Motor neuron (in vitro differentiated cells): ENCODE measurements at regions not wholly inside any gene's neighbourhood (a gene's known extent, or its start where the extent isn't known, plus 50 kb on each side); places are given as distances from the start of the nearest gene placed in this dataset.
A peak's percentile ranks its signal among the peaks of the same experiment; 100 is the strongest.
"Not testable (repeated sequence)": the region's sequence is repeated elsewhere in the genome, so short reads cannot be mapped to it uniquely, and the experiment has no call there.

Experiments used
- ATAC-seq, 8 experiments: fragments of 200-7000 bp; cut with Tn5 transposase; replicated peaks in 6 of 8; 2 replicates each; pipeline ENCODE4 v1.8.0; 2021; ENCODE audit warnings: mild to moderate bottlenecking in 8 of 8, moderate library complexity in 8 of 8
- H3K27ac ChIP-seq, 2 donors: fragments of 250-450 bp; sonication (Bioruptor Pico); 2 replicates each; pipeline ENCODE4 v1.9.0; 2021; ENCODE audit warnings: antibody characterized with exemption in 2 of 2, mild to moderate bottlenecking in 2 of 2, moderate library complexity in 1 of 2
- H3K4me1 ChIP-seq, 2 donors: fragments of 250-450 bp; sonication (Bioruptor Pico); replicated peaks in 1 of 2; 2 replicates each; pipeline ENCODE4 v1.6.1; 2021; ENCODE audit warnings: antibody characterized with exemption in 2 of 2, mild to moderate bottlenecking in 2 of 2, moderate library complexity in 1 of 2
- H3K4me3 ChIP-seq, 5 donors: fragments of 250-450 bp; sonication (Bioruptor Pico); 2 replicates each; pipeline ENCODE4 v1.9.0; 2021; ENCODE audit warnings: antibody characterized with exemption in 5 of 5, mild to moderate bottlenecking in 5 of 5, moderate library complexity in 4 of 5
- WGBS, 10 experiments: fragments of 450-650 bp; shearing (Covaris generic); methylation state at CpG; one replicate each; pipeline ENCODE4 v1.0.0; 2022; 5-methylcytosine and 5-hydroxymethylcytosine counted together
- in situ Hi-C, 9 experiments: fragments of 400-800 bp; cut with MboI; loops; one replicate each; pipeline ENCODE4 v1.15.0; 2021; ENCODE audit warnings: low sequenced_read_pairs in 9 of 9, low pct_unique_long_range_greater_than_20kb in 2 of 9; ENCODE audit not compliant: unreplicated experiment in 9 of 9

DNA sequence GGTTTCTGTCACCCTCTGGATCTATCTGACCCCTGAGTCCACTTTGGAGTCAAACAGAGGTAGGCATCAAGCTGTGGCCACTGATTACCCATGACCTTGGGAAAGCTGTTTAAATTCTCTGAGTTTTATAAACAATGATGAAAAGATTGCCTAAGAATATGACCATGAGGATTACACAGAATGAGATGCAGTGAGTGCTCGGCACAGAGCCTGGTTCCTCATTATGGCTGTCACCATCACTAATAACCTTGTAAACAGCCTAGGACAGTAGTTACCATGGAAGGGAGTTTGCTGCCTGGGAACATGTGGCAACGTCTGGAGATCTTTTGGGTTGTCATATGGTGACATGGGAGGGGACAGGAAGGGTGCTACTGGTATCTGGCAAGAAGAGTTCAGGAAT is 248.3 kb upstream of the KAZN start:
- 0 to 93% (median 69%) methylated on average over 1 to 2 of the region's 2 CpGs; no CpG with 5 or more reads in 3 of the 10 experiments for WGBS, 10 experiments

DNA sequence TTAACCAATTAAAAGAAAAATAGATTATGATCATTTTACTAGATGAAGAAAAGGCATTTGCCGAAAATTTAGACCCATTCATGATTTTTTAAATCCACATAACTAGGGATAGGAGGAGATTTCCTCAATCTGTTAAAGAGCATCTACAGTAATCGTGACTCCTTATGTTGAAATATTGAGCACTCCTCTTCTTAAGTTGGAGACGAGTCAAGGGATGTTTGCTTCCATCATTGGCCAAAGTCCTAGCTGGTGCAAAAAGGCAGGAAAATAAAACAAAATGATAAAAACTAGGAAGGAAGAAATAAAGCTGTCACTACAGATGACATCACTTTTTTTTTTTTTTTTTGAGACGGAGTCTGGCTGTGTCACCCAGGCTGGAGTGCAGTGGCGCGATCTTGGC is 245.6 kb upstream of the KAZN start:
- WGBS, 10 experiments: 20 to 92% (median 85%) methylated on average over 1 to 4 of the region's 6 CpGs
- Histone ChIP-seq H3K4me1 (no peaks in the 10 kb centered on the region), H3K4me3 (no peak overlapping the region), H3K27ac (no peak overlapping the region)
- no peak for ATAC-seq
- in situ Hi-C loops: loop anchor here in 1 of 9 experiments (25.0 kb wide), 2 partner anchors 241 to 366 kb away; no protein-coding TSS in a partner anchor

More for the DNA sequence above, 248.3 kb upstream of the KAZN start:
- H3K4me1 ChIP-seq: peaks cover 0 to 2% of the 10 kb centered on the region in 2 donors
- in situ Hi-C loops: loop anchor here in 1 of 9 experiments (25.0 kb wide), 2 partner anchors 238 to 363 kb away; no protein-coding TSS in a partner anchor
- peak in 1 of 8 experiments; percentile 35 for ATAC-seq
- no peak overlapping the region for H3K27ac ChIP-seq
- no peak overlapping the region for H3K4me3 ChIP-seq

DNA sequence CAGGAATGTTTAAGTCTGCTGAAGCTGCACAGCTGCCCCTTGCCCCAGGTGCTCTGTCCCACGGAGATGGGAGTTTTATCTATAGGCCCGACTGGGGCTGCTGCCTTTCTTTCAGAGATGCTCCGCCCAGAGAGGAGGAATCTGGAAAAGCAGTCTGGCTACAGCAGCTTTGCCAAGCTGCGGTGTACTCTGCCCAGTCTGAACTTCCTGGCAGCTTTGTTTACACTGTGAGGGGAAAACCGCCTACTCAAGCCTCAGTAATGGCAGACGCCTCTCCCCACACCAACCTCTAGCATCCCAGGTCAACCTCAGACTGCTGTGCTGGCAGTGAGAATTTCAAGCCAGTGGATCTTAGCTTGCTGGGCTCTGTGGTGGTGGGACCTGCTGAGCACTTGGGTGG is 237.5 kb upstream of the KAZN start:
- ATAC-seq, H3K4me1 ChIP-seq, H3K4me3 ChIP-seq, H3K27ac ChIP-seq: not testable (repeated sequence)
- in situ Hi-C loops: loop anchor here in 1 of 9 experiments (25.0 kb wide), 2 partner anchors 249 to 374 kb away; no protein-coding TSS in a partner anchor
- 20 to 82% (median 53%) methylated on average over 1 to 4 of the region's 6 CpGs; no CpG with 5 or more reads in 6 of the 10 experiments for WGBS, 10 experiments

DNA sequence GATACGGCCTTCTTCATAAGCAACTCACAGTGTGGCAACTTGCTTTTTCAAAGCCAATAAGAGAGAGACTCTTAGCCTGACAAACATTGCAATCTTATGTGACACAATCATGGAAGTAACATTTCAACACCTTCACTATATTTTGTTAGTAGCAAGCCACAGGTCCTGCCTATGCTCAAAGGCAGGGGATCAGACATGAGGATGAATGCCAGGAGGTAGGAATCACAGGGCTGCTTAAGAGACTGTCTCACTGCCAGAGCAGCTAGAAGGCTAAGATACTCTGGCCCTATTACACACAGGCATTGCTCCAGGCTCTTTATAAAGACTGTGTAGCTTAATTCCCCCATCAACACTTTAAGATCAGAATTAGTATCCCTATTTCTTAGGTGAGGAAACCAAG is 236.2 kb upstream of the KAZN start:
- H3K4me3 ChIP-seq: no peak overlapping the region
- in situ Hi-C loops: loop anchor here in 1 of 9 experiments (25.0 kb wide), 2 partner anchors 250 to 375 kb away; no protein-coding TSS in a partner anchor
- ATAC-seq: no peak
- 43 to 100% (median 90%) methylated on average over 1 of the region's 1 CpG; no CpG with 5 or more reads in 4 of the 10 experiments for WGBS, 10 experiments
- H3K4me1 ChIP-seq: peaks cover 0 to 6% of the 10 kb centered on the region in 2 donors
- no peak overlapping the region for H3K27ac ChIP-seq

DNA sequence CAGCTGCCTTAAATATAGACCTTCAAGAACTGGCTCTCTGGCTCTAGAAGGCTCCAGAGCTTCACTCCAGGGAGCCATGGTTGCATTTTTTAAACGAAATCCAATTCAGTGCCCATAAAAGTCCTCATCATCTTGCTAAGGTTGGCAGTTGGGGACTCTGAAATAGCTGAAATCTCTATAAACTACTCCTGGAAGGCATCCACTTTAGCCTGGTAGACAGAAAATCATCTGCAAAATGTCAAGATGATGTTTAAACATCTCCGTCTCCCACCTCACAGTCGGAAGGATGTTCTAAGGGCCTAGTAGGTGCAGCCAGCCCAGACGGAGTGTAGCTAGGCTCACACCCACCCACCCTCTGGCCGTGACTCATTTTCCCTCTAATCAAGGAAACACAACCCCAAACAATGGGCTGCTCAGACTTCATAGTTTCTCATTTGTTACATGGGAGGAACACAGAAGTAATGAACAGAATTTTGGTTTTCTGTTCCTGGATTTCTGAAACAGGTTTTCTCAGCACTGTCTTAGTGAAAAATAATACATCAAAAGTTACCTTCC is 235.4 kb upstream of the KAZN start:
- 14 to 100% (median 74%) methylated on average over 1 to 5 of the region's 5 CpGs; no CpG with 5 or more reads in 3 of the 10 experiments for WGBS, 10 experiments
- Histone ChIP-seq H3K4me1 (peaks cover 0 to 6% of the 10 kb centered on the region in 2 donors), H3K27ac (no peak overlapping the region), H3K4me3 (no peak overlapping the region)
- in situ Hi-C loops: loop anchor here in 1 of 9 experiments (25.0 kb wide), 2 partner anchors 251 to 376 kb away; no protein-coding TSS in a partner anchor
- no peak for ATAC-seq

DNA sequence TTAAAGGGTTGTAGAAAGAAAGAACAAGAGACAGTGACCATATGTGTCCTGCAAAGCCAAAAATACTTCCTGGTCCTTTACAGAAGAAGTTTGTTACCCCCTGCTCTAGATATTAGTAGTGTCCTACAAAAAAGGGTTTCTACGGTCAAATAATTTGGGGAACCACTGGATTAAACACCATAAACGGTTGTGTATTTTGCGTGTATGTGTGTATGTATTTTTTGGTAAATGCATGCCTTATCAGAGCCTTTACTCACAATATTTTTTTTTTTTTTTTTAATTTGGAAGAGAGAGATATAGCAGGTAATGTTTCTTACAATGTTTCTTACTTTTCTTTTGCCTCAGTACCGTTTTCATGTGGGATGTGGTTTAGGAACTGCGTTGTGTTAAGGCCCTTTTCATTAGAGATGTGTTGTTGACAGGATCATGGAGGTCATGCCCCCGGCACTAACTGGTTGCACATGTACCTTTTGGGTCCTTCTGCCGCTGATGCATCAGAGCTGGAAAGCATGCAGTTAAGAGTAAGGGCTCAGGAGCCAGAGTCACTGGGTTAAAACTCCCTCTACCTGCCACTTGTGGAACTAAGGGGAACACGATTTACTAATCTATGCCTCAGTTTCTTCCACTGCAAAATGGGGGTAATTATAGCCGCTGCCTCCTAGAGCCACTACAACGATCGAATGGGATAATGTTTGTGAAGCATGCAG is 234.6 kb upstream of the KAZN start:
- 30 to 87% (median 73%) methylated on average over 4 to 11 of the region's 11 CpGs; no CpG with 5 or more reads in 1 of the 10 experiments for WGBS, 10 experiments
- in situ Hi-C loops: loop anchor here in 1 of 9 experiments (25.0 kb wide), 2 partner anchors 252 to 377 kb away; no protein-coding TSS in a partner anchor
- no peak for ATAC-seq

DNA sequence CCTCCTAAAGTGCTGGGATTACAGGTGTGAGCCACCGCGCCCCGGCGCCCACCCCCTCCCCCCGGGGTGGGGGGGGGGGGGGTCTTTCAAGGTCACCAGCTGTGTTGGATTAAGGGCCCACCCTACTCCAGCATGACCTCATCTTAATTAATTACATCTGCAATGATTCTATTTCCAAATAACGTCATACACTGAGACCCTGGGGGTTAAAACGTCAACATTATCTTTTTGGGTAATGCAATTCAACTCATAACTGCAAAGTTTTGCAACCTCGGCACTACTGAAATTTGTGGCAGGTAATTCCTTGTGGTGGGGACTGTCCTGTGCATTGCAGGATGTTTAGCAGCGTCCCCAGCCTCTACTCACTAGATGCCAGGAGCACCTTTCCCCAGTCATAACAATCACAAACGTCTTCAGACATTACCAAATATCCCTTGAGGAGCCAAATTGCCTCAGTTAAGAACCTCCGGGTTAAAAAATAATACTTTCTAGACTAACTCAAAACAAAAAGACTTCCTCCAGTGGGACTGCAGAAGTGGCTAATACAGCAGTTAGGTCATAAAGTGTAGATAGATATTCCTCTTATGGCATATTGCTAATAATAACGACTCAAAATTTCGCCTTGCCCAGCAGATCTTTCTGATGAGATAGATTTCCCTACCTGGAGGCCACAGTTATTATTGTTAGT is 233.0 kb upstream of the KAZN start:
- H3K4me1 ChIP-seq: peaks cover 16 to 26% of the 10 kb centered on the region in 2 donors
- H3K27ac ChIP-seq: no peak overlapping the region
- no peak overlapping the region for H3K4me3 ChIP-seq
- WGBS, 10 experiments: 0 to 100% (median 81%) methylated on average over 1 to 8 of the region's 13 CpGs; no CpG with 5 or more reads in 1 of the 10 experiments
- ATAC-seq: no peak
- in situ Hi-C loops: loop anchor here in 1 of 9 experiments (25.0 kb wide), 2 partner anchors 253 to 378 kb away; no protein-coding TSS in a partner anchor

More for the DNA sequence above, 234.6 kb upstream of the KAZN start:
- H3K4me1 ChIP-seq: peaks cover 4 to 12% of the 10 kb centered on the region in 2 donors
- H3K27ac ChIP-seq: no peak overlapping the region
- H3K4me3 ChIP-seq: no peak overlapping the region

DNA sequence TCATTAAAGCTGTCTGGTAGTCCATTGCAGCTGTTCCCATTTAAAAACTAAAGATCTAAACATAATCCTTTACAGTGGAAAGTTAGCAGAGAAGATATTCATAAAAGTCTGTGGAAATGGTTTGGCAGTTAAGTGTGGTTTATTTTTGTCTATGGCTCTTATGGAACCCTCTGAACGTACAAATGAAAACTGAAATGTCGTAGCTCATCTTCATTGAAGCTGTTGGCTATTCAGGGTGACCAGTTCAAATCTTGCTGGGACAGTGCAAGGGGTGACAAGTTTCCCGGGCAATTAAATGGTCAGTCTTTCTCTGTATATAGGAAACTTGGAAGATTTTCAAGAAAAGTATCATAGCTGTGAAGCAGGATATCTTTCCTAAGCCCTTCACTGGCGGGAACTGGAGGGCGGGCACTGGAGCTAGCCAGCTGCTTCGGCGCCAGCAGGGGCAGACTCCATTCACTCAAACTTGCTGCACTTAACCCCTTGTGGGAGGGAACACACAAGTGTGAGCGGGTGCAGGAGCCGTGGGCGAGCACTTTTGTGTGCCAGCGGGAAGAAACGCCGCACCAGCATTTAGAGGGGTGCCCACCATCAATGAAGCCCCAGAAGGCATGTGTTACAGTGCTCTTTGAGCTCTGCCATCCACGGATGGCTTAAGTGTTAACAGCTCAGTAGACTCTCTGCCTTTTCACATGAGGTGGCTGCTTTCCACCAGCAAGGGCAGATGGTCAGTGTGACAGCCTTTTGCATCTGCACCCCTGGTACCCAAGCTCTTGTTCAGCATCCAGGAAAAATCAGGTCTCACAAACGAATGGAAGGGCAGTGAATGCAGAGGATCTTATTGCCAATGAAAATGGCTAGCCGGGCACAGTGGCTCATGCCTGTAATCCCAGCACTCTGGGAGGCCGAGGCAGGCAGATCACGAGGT is 232.1 kb upstream of the KAZN start:
- H3K4me3 ChIP-seq: no peak overlapping the region
- H3K27ac ChIP-seq: no peak overlapping the region
- ATAC-seq: peak in 3 of 8 experiments; percentile 39 to 92 (median 79)
- peaks cover 19 to 27% of the 10 kb centered on the region in 2 donors for H3K4me1 ChIP-seq
- 0 to 59% (median 49%) methylated on average over 1 to 18 of the region's 18 CpGs; no CpG with 5 or more reads in 2 of the 10 experiments for WGBS, 10 experiments
- in situ Hi-C loops: loop anchor here in 1 of 9 experiments (25.0 kb wide), 2 partner anchors 254 to 379 kb away; no protein-coding TSS in a partner anchor

DNA sequence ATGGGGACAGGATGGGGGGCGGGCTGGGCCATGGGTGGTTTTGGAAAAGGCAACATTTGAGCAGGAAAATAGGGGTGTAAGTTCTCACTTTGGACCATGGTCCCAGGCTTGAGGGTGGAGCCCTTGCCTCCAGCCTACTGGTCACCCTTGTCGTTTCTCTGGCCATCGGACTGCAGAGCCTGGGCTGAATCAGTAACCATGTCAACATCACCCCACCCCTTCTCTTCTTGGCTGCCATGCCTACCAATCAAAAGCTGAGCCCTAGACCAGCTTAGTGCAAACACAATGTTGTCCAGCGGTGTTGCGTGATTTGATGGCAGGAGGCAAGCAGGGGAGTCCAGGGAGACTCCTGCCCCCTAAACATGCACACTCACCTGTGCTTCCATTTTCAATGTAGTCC is 231.0 kb upstream of the KAZN start:
- peak in 1 of 8 experiments; percentile 86 for ATAC-seq
- H3K27ac ChIP-seq: no peak overlapping the region
- WGBS, 10 experiments: 50 to 100% (median 80%) methylated on average over 1 to 4 of the region's 5 CpGs; no CpG with 5 or more reads in 5 of the 10 experiments
- in situ Hi-C loops: loop anchor here in 1 of 9 experiments (25.0 kb wide), 2 partner anchors 255 to 380 kb away; no protein-coding TSS in a partner anchor
- no peak overlapping the region for H3K4me3 ChIP-seq
- peaks cover 30 to 31% of the 10 kb centered on the region in 2 donors for H3K4me1 ChIP-seq

DNA sequence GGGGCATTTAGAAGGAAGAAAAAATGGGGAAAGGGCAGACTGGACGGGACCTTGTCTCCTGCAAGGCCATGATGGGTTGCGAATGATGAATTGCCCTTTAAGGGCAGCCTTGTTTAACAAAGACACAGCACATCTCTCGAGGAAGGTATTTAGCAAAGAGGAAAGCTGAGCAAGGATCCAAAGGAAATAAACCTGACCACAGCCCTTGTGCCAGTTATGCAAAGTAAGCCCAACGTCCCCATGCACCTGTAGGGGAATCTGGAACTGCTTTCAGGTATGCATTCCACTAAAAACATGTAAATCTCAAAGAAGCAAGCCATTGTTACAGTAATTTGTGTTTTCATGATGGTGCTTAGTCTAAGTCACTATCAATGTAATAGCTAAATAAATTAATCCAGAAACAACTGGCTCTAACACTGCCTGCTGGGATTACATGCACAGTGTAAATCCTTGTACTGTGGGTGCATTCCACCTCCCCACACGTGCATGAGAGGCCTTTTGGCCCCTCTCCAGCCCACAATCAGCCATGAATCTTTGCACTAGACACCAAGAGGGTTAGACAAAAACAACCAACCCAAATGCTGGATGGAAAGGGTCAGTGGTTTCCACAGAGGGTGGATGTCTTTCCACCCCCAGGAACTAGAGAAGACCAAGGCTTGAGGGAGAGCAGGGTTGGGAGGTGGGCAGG is 228.8 kb upstream of the KAZN start:
- Histone ChIP-seq H3K4me1 (peaks cover 31 to 41% of the 10 kb centered on the region in 2 donors), H3K27ac (no peak overlapping the region), H3K4me3 (no peak overlapping the region)
- in situ Hi-C loops: loop anchor here in 1 of 9 experiments (25.0 kb wide), 2 partner anchors 257 to 382 kb away; no protein-coding TSS in a partner anchor
- no peak for ATAC-seq
- WGBS, 10 experiments: 12 to 93% (median 40%) methylated on average over 2 to 5 of the region's 5 CpGs; no CpG with 5 or more reads in 1 of the 10 experiments

DNA sequence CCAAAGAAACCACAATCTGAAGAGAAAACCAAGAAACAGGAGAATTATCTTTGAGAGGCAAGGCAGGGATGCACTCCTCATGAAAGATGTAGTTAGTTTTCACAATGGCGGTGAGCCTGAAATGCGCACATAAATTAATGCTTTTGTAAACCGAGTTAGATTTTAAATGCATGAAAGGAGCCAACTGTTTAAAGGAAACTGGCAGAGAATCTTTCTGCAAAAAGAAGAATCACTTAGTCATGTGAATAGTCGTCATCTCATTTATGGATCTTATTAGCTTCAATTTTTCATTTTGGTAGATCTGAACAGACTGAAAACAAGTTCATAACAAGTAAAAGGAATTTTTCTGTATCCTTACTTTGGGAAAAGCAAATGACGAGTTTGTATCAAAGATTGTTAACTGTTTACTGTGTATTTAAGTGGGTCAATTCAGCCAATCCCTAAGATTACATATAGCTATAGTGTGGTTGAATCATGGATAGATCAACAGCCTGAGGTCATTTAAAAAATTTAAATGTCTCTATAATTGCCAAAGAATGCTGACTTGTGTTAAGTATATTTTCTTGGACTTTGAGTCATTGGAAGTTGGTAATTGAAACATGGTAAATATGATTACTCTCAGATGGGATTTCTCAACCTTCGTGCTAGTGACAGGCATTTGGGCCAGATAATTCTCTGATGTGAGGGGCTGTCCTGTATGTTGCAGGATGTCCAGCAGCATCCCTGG is 226.6 kb upstream of the KAZN start:
- ATAC-seq: peak in 4 of 8 experiments; percentile 19 to 78 (median 68)
- Histone ChIP-seq H3K4me1 (peaks cover 25 to 41% of the 10 kb centered on the region in 2 donors), H3K4me3 (no peak overlapping the region), H3K27ac (no peak overlapping the region)
- 2 to 93% (median 62%) methylated on average over 3 to 6 of the region's 6 CpGs; no CpG with 5 or more reads in 1 of the 10 experiments for WGBS, 10 experiments
- in situ Hi-C loops: loop anchor here in 1 of 9 experiments (25.0 kb wide), 2 partner anchors 260 to 385 kb away; no protein-coding TSS in a partner anchor
